Calu3 (cell line): ENCODE measurements at regions not wholly inside any gene's neighbourhood (a gene's known extent, or its start where the extent isn't known, plus 50 kb on each side); places are given as distances from the start of the nearest gene placed in this dataset.
"Not testable (repeated sequence)": the region's sequence is repeated elsewhere in the genome, so short reads cannot be mapped to it uniquely, and the experiment has no call there.

Experiments used
- BruUV-seq: library from RNA; stranded (reverse); fragments of 400-500 nt; replicated peaks from 2 replicates; lab custom pipeline; 2021; lab: Mats Ljungman, UMichigan
- CTCF ChIA-PET: fragments of 300-600 bp; sonication (Branson Sonifier 250); formaldehyde crosslinking; loops from one replicate; lab custom pipeline; 2022; ENCODE audit warnings: antibody characterized with exemption; lab: Charles Lee
- DNase-seq: peaks from one replicate; pipeline ENCODE4 v3.0.0; 2022
- H3K27ac Mint-ChIP-seq: one replicate; pipeline ENCODE4 v1.8.0; 2022; ENCODE audit warnings: mixed read lengths; ENCODE audit not compliant: unreplicated experiment
- H3K27me3 Mint-ChIP-seq: one replicate; pipeline ENCODE4 v1.8.0; 2022; ENCODE audit warnings: mixed read lengths; ENCODE audit not compliant: unreplicated experiment
- H3K36me3 Mint-ChIP-seq: one replicate; pipeline ENCODE4 v1.8.0; 2022; ENCODE audit warnings: mild to moderate bottlenecking, moderate library complexity, mixed read lengths; ENCODE audit not compliant: insufficient read depth, unreplicated experiment
- H3K4me1 Mint-ChIP-seq: one replicate; pipeline ENCODE4 v1.8.0; 2022; ENCODE audit warnings: mild to moderate bottlenecking, low read depth, mixed read lengths; ENCODE audit not compliant: unreplicated experiment
- H3K4me3 Mint-ChIP-seq: one replicate; pipeline ENCODE4 v1.8.0; 2022; ENCODE audit warnings: mild to moderate bottlenecking, low read depth, moderate library complexity, mixed read lengths; ENCODE audit not compliant: unreplicated experiment
- H3K9me3 Mint-ChIP-seq: one replicate; pipeline ENCODE4 v1.8.0; 2022; ENCODE audit warnings: low read depth, mixed read lengths; ENCODE audit not compliant: unreplicated experiment
- CTCF ChIP-seq: fragments of 200-600 bp; IDR thresholded peaks from one replicate; pipeline ENCODE4 v1.8.0; 2022; ENCODE audit warnings: antibody characterized with exemption; ENCODE audit not compliant: unreplicated experiment
- intact Hi-C: fragments of 100-400 bp; cut with micrococcal nuclease; formaldehyde crosslinking; loops from one replicate; pipeline ENCODE4 v1.10.0; 2022; ENCODE audit not compliant: unreplicated experiment

DNA sequence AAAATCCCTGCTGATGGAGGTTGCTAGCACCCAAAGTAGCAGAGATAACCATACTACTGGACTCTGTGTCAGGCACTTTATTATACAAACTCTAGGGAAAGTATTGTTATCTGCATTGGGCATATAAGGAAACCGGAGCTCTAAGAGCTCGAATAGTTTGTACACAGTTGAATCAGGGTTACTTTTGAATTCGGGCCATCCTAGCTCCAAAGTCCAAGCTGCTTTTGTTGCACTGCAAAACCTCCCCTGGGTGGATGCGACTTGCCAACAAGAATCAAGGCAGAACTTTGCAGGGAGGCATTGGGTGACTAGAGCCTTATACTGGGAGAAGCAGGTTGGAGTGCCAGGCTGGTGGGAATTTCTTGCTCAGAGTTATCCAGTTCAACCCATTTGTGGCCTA is 435.1 kb downstream of the SPATA31D1 start:
- H3K27me3 Mint-ChIP-seq = no peaks in the 10 kb centered on the region
- H3K27ac Mint-ChIP-seq = no peak overlapping the region
- no peak for TF ChIP-seq CTCF
- intact Hi-C loops = no loop called here
- CTCF ChIA-PET = no interaction called here
- no peak overlapping the region for H3K4me3 Mint-ChIP-seq
- H3K36me3 Mint-ChIP-seq = no peaks in the 10 kb centered on the region
- no TSS peak for BruUV-seq
- no peak for DNase-seq
- H3K4me1 Mint-ChIP-seq = no peaks in the 10 kb centered on the region
- H3K9me3 Mint-ChIP-seq = no peaks in the 10 kb centered on the region

GRCh38 chr9:82424599-82425120 is 436.1 kb downstream of the SPATA31D1 start:
- TF ChIP-seq CTCF = no peak
- H3K27me3 Mint-ChIP-seq = no peaks in the 10 kb centered on the region
- no peak overlapping the region for H3K4me3 Mint-ChIP-seq
- H3K36me3 Mint-ChIP-seq = no peaks in the 10 kb centered on the region
- BruUV-seq = no TSS peak
- intact Hi-C loops = no loop called here
- H3K9me3 Mint-ChIP-seq = no peaks in the 10 kb centered on the region
- DNase-seq = no peak
- H3K4me1 Mint-ChIP-seq = no peaks in the 10 kb centered on the region
- H3K27ac Mint-ChIP-seq = no peak overlapping the region
- CTCF ChIA-PET = no interaction called here

GRCh38 chr9:82431121-82431520 is 442.5 kb downstream of the SPATA31D1 start:
- BruUV-seq = no TSS peak
- Mint-ChIP-seq H3K27me3 (no peaks in the 10 kb centered on the region), H3K27ac (no peak overlapping the region), H3K36me3 (no peaks in the 10 kb centered on the region), H3K4me1 (no peaks in the 10 kb centered on the region), H3K9me3 (no peaks in the 10 kb centered on the region), H3K4me3 (no peak overlapping the region)
- CTCF ChIA-PET = no interaction called here
- intact Hi-C loops = no loop called here
- TF ChIP-seq CTCF = no peak
- no peak for DNase-seq

DNA sequence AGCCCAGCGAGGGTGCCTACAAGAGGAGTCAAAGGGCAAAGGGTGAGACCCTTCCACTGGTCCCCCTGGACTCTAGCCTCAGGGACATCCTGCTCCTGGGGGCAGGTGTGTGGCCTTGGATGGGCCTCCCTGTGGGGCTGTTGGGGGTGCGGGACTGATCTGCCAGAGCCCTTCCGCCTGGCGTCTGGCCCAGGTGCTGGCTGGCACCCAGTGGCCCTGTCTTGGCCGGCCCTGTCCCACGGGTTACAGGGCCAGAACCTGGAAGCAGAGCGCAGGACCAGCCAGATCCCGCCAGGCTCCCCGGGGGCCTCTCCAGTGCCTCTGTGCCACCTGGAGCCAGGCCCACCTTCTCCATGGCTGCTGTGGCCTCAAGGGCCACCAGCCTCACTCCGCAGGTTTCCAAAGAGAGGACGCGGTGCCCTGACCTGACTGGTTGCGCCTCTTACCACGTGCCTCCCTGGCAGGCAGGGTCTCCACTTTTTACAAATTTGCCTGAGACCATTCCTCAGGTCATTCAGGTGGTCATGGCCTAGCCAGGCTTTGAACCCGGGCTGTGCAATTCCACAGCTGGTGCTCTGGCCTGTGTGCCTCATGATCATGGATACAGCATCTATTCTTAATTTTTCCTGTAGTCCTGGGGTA is 444.8 kb downstream of the SPATA31D1 start:
- intact Hi-C loops, DNase-seq, BruUV-seq, H3K9me3 Mint-ChIP-seq, H3K4me1 Mint-ChIP-seq, H3K4me3 Mint-ChIP-seq, H3K27me3 Mint-ChIP-seq, CTCF ChIA-PET, H3K36me3 Mint-ChIP-seq, H3K27ac Mint-ChIP-seq: not testable (repeated sequence)

DNA sequence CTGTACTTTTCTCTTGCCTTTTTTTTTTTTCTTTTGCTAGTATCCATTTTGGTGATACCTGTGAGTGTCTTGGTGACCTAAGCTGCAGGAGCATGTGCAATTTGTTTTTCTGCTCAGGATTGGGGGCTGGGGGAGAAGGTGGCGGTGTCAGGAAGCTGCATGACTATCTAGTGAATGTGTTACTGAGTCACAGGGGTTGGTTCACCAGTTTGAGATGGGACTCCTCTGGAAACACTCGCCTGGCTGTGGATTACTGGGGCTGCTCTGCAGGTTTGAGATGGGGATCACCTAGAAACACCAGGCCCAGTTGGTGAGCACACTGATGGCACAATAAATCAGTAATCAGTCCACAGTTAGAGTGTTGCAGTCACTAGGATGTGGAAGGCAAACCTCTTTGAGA is 447.9 kb downstream of the SPATA31D1 start:
- Mint-ChIP-seq H3K4me1 (no peaks in the 10 kb centered on the region), H3K9me3 (no peaks in the 10 kb centered on the region), H3K36me3 (no peaks in the 10 kb centered on the region), H3K27ac (no peak overlapping the region), H3K4me3 (no peak overlapping the region), H3K27me3 (no peaks in the 10 kb centered on the region)
- no peak for TF ChIP-seq CTCF
- CTCF ChIA-PET = no interaction called here
- intact Hi-C loops = no loop called here
- no peak for DNase-seq
- BruUV-seq = no TSS peak

GRCh38 chr9:82437183-82437582 is 448.6 kb downstream of the SPATA31D1 start:
- H3K9me3 Mint-ChIP-seq, H3K27me3 Mint-ChIP-seq, H3K4me3 Mint-ChIP-seq, intact Hi-C loops, BruUV-seq, H3K4me1 Mint-ChIP-seq, H3K36me3 Mint-ChIP-seq, H3K27ac Mint-ChIP-seq, DNase-seq: not testable (repeated sequence)
- CTCF ChIA-PET = interaction anchor here (0.7 kb wide), 1 partner anchor 53 kb away, joined by 4 read pairs; no protein-coding TSS in a partner anchor
